GM12892 (cell line): ENCODE measurements at regions not wholly inside any gene's neighbourhood (a gene's known extent, or its start where the extent isn't known, plus 50 kb on each side); places are given as distances from the start of the nearest gene placed in this dataset.

ENCODE experiments used
- POLR2A ChIP-seq: IDR thresholded peaks from 2 replicates; pipeline ENCODE4 v1.6.1; 2011; ENCODE audit warnings: low read depth, low read length, control low read depth
- POLR2AphosphoS5 ChIP-seq: IDR thresholded peaks from 2 replicates; pipeline ENCODE4 v1.6.1; 2011; ENCODE audit warnings: low read depth, low read length, control low read depth
- TAF1 ChIP-seq: IDR thresholded peaks from 2 replicates; pipeline ENCODE4 v1.6.1; 2011; ENCODE audit warnings: low read depth, mild to moderate bottlenecking, control low read depth, low read length, borderline replicate concordance

DNA sequence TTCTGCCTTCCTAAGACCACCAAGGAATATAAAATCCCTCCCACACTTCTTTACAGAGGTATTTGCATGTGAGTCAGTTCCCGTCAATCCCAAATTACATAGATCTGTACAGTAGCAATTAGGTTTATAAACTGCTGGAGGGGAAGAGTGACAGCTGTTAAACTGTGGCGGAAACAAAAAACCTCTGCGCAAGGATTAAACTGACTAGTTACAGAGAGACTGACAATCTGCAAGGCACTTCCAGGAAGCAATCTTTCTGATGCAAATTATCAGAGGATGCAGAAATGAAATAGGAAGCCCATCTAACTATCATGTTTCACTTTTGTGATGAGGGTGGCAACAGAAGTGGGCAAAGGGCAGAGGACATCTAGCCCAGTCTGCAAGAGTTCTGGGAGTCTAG, 150.4 kb downstream of the RTP4 start:
- no peak for TF ChIP-seq POLR2A
- TF ChIP-seq TAF1 = no peak
- no peak for TF ChIP-seq POLR2AphosphoS5
